ENCODE measurements at regions not wholly inside any gene's neighbourhood (a gene's known extent, or its start where the extent isn't known, plus 50 kb on each side); places are given as distances from the start of the nearest gene placed in this dataset.

GRCh38 chr1:229888157-229888556, 178.9 kb upstream of the GALNT2 start:
- H3K9ac ChIP-seq (replicated peaks in 1 of 4; ENCODE audit: extremely low read depth in 1 of 4, low read depth in 3 of 4, low read length in 3 of 4) = no peak overlapping the region
- H2AK5ac ChIP-seq (ENCODE audit: low read depth, low read length) = no peak overlapping the region
- ChIA-PET POLR2A (ENCODE audit: partially characterized antibody) (no interaction called here), CTCF (ENCODE audit: partially characterized antibody) (no interaction called here)
- no peak overlapping the region for H3K23ac ChIP-seq (ENCODE audit: insufficient read length)
- no peak overlapping the region for H3K4me2 ChIP-seq (ENCODE audit: insufficient read depth in 1 of 2, low read depth in 2 of 2, low read length in 2 of 2)
- H3K36me3 ChIP-seq (ENCODE audit: control insufficient read depth in 2 of 4, insufficient read depth in 4 of 4, low read length in 3 of 4) = no peaks in the 10 kb centered on the region
- H3K14ac ChIP-seq (ENCODE audit: insufficient read length) = no peak overlapping the region
- H4K5ac ChIP-seq (ENCODE audit: insufficient read length, low read depth, low read length) = no peak overlapping the region
- no peak overlapping the region for H4K8ac ChIP-seq (ENCODE audit: extremely low read depth, insufficient read depth, low read length)
- no peak overlapping the region for H2BK5ac ChIP-seq (ENCODE audit: low read depth, low read length)
- 83% methylated on average over 2 of the region's 2 CpGs; no CpG with 5 or more reads in 1 of the 2 experiments for WGBS, 2 experiments (ENCODE audit: extremely low coverage in 1 of 2, insufficient coverage in 1 of 2, insufficient read length in 1 of 2, insufficient replicate concordance in 2 of 2, low coverage in 1 of 2, low lambda C conversion rate in 2 of 2, missing lambda C conversion rate in 1 of 2)
- no peak overlapping the region for H3K4ac ChIP-seq (replicated peaks; ENCODE audit: insufficient read length, low read depth, low read length)
- no peak overlapping the region for H4K91ac ChIP-seq (replicated peaks; ENCODE audit: insufficient read length, low read length)
- no peaks in the 10 kb centered on the region for H3K79me2 ChIP-seq (ENCODE audit: control insufficient read depth in 1 of 2, insufficient read depth in 2 of 2, low read length in 2 of 2)
- H3K18ac ChIP-seq (ENCODE audit: extremely low read depth, low read length) = no peak overlapping the region
- H2BK12ac ChIP-seq (ENCODE audit: low read depth, low read length) = no peak overlapping the region
- H3K56ac ChIP-seq (replicated peaks; ENCODE audit: insufficient read length, low read depth, low read length) = no peak overlapping the region
- no peaks in the 10 kb centered on the region for H3K27me3 ChIP-seq (replicated peaks in 1 of 4; ENCODE audit: control insufficient read depth in 3 of 4, extremely low read depth in 1 of 4, insufficient read depth in 3 of 4, low read length in 3 of 4)
- peaks cover 2% of the 10 kb centered on the region; the same call in 1 of the 2 replicates for H3K23me2 ChIP-seq (ENCODE audit: low read depth, low read length)
- DNase-seq (ENCODE audit: low read depth in 1 of 2, low spot score in 2 of 2) (no peak), FAIRE-seq (no peak)
- no peak overlapping the region for H2BK20ac ChIP-seq (ENCODE audit: low read length)
- no peak overlapping the region for H3K4me3 ChIP-seq (ENCODE audit: extremely low read depth in 1 of 4, insufficient read depth in 2 of 4, low read depth in 3 of 4, low read length in 4 of 4)
- no peaks in the 10 kb centered on the region for H3K79me1 ChIP-seq (ENCODE audit: low read depth, low read length)
- no peaks in the 10 kb centered on the region for H3K9me3 ChIP-seq (ENCODE audit: insufficient read depth in 2 of 2, low read depth in 1 of 2, low read length in 1 of 2)
- H3K4me1 ChIP-seq (replicated peaks in 1 of 4; ENCODE audit: control insufficient read depth in 3 of 4, insufficient read depth in 4 of 4, low read length in 3 of 4) = no peaks in the 10 kb centered on the region
- no peaks in the 10 kb centered on the region for H4K20me1 ChIP-seq (replicated peaks in 1 of 2; ENCODE audit: control insufficient read depth in 1 of 2, insufficient read depth in 2 of 2, low read length in 2 of 2)
- H2BK120ac ChIP-seq (replicated peaks; ENCODE audit: low read depth, low read length) = no peak overlapping the region
- no peak overlapping the region for H2AFZ ChIP-seq (ENCODE audit: low read length)
- H2BK15ac ChIP-seq (ENCODE audit: low read length) = no peak overlapping the region
- H3K27ac ChIP-seq (ENCODE audit: low read depth, low read length) = no peak overlapping the region
- no peak for TF ChIP-seq RBBP5 (IDR thresholded peaks at IDR 0.05; ENCODE audit: borderline replicate concordance, low read depth, low read length)
